GM12892 (cell line): ENCODE measurements at regions not wholly inside any gene's neighbourhood (a gene's known extent, or its start where the extent isn't known, plus 50 kb on each side); places are given as distances from the start of the nearest gene placed in this dataset.

Experiments used
- DNase-seq: peaks from one replicate; pipeline ENCODE4 v3.0.0; 2011; ENCODE audit not compliant: insufficient read length
- FAIRE-seq: peaks from 2 replicates; lab custom pipeline; 2011; peaks lifted over from hg19 to GRCh38; lab: Jason Lieb, UNC
- POLR2A ChIP-seq: IDR thresholded peaks from 2 replicates; pipeline ENCODE4 v1.6.1; 2011; ENCODE audit warnings: low read depth, low read length, control low read depth
- POLR2AphosphoS5 ChIP-seq: IDR thresholded peaks from 2 replicates; pipeline ENCODE4 v1.6.1; 2011; ENCODE audit warnings: low read depth, low read length, control low read depth
- TAF1 ChIP-seq: IDR thresholded peaks from 2 replicates; pipeline ENCODE4 v1.6.1; 2011; ENCODE audit warnings: low read depth, mild to moderate bottlenecking, control low read depth, low read length, borderline replicate concordance

DNA sequence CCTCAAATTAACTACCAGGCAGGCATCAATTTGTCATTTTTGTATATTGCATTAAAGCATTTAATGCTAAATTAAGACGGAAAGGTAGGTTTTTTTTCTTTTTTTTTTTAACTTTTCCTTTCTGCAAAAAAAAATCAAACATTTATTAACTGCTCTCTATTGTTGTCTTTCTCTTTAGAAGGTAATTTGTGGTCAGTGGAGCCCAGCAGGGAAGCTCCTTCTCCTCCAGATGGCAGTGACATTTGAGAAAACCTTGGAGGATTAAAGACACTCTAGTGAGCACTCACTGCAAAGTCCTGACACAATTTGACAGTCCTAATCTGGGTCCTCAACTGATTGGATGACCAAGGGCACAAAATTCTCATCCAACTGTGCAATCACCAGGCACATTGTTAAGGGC, 102.4 kb downstream of the SLIT2 start:
- no peak for FAIRE-seq
- no peak for TF ChIP-seq POLR2AphosphoS5
- TF ChIP-seq TAF1 = no peak
- no peak for TF ChIP-seq POLR2A
- DNase-seq = no peak

- FAIRE-seq (no peak), DNase-seq (no peak)
- TF ChIP-seq TAF1 (no peak), POLR2AphosphoS5 (no peak), POLR2A (no peak)
Observed at GRCh38 chr4:20356565-20356964, 104.9 kb downstream of the SLIT2 start.

DNA sequence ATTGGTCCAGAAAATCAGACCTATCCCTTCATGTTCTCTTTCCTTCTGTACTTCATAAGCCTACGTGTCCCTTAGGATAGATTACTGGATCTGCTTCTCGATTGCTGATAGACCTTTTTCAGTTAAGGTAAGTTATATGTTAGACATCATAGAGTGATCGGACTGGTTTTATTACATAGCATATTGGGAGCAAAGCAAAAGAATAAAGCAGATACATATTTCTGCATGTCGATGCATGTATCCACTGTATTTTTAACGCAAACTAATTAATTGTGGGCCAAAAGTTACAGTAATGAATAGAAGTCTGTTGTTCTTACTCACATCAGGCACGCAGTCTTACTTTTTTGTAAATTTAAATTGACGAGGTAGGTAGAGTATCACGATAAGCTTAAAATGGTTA, 106.4 kb downstream of the SLIT2 start:
- FAIRE-seq = peak; percentile 24
- TF ChIP-seq POLR2A = no peak
- TF ChIP-seq POLR2AphosphoS5 = no peak
- TF ChIP-seq TAF1 = no peak
- DNase-seq = no peak

GRCh38 chr4:20359692-20360091, 108.0 kb downstream of the SLIT2 start:
- DNase-seq (no peak), FAIRE-seq (no peak)
- TF ChIP-seq TAF1 = no peak
- no peak for TF ChIP-seq POLR2AphosphoS5
- no peak for TF ChIP-seq POLR2A

GRCh38 chr4:20362148-20362547, 110.4 kb downstream of the SLIT2 start:
- no peak for TF ChIP-seq TAF1
- no peak for TF ChIP-seq POLR2A
- no peak for TF ChIP-seq POLR2AphosphoS5
- no peak for DNase-seq
- FAIRE-seq = no peak

- TF ChIP-seq POLR2A = no peak
- TF ChIP-seq POLR2AphosphoS5 = no peak
- DNase-seq (no peak), FAIRE-seq (no peak)
Observed at GRCh38 chr4:20364969-20365368, 113.3 kb downstream of the SLIT2 start.

DNA sequence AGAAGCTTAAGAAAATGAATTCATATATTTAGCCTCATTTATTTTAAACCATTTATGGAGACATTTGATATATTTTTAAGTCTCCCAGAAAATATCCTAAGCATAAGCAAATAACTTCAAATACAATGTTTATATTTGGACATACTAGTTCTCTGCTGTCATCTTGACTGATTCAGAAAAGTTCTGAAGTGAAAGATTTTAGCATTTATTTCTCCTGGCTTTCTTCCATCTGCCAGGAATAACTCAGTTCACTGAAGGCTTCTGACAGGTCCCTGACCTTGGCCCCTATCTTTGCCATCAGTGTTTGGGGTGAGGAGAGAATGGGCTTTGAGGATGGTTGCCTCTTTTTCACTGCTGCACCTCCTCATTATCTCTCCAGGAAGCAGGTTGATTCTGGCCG, 115.7 kb downstream of the SLIT2 start:
- DNase-seq = no peak

DNA sequence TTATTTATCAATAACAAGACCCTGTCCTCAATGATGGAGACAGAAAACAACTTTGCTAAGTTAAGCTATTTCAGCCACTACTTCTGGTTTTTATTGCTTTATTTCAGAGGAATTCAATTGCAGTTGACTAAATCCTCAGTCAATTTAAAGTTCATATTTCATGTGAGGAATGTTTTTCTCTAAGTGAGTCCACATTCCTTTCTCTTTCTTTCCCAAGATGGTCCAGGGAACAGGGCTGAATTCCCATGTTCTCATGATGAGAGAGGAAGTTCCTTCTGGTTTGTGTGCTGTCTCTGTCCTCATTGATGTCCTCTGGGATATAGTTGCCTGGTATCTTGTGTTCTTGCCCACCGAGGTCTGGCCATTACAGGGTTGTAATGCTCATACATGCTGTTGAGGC, 117.2 kb downstream of the SLIT2 start:
- FAIRE-seq = no peak
- DNase-seq = no peak

More for the DNA sequence above, 115.7 kb downstream of the SLIT2 start:
- TF ChIP-seq POLR2A (no peak), TAF1 (no peak), POLR2AphosphoS5 (no peak)
- FAIRE-seq = no peak

DNA sequence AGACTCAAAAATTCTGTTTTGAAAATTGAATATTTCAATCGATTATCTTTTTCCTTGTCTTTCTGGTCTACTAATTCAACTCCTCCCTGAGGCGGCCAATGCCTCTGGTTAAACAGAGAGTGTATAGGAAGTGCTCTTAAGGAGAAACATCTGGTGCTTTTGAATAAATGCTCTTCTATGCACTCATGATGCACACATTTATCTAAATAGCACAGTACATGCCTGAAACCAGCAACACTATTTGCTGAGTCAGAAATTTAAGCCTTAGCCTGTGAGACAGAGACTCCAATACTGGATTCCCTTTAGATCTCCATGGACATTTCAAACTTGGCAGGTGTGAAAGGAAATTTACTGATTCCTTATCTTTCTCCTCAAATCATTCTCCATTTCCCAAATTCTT, 118.6 kb downstream of the SLIT2 start:
- DNase-seq = no peak
- TF ChIP-seq TAF1 (no peak), POLR2A (no peak)
- no peak for FAIRE-seq

More for the DNA sequence above, 117.2 kb downstream of the SLIT2 start:
- TF ChIP-seq POLR2AphosphoS5 = no peak
- TF ChIP-seq TAF1 = no peak
- TF ChIP-seq POLR2A = no peak

DNA sequence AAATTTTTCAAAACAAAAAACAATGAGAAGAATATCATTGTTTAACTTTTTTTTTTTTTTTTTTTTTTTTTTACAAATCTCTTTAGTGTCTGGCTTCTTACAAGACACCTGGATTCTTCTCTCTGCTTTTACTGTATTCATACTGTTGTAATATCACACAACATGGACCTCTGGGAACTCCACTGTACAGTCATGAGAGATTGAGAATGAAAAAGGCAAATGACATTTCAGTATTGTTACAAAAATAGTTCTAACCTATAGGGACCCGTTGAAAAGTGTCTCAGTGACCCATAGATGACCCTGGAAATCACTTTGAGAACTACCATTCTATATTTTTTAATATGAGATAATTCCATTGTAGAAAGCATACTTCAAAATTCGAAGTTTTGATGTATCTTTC, 124.4 kb downstream of the SLIT2 start:
- TF ChIP-seq TAF1 (no peak), POLR2A (no peak), POLR2AphosphoS5 (no peak)
- DNase-seq (no peak), FAIRE-seq (no peak)

DNA sequence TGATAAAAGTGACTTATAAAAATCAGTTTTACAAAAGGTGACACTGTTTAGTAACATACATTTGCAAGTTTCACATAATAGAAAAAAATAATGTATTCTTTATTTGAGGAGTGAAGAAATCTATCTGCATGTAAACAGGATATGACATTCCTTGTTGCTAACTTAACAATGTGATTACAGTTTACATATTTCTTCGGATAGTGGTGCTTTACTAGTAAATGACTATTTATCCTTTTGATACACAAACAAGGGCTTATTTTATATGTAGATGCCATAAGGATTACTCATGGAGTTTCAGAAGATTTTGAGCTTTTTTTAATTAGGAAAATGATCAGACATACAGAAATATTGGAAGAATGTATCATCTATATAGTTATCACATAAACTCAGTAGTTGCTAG, 126.5 kb downstream of the SLIT2 start:
- no peak for TF ChIP-seq TAF1
- no peak for TF ChIP-seq POLR2A
- TF ChIP-seq POLR2AphosphoS5 = no peak
- DNase-seq = no peak
- no peak for FAIRE-seq

- DNase-seq = no peak
- no peak for FAIRE-seq
- no peak for TF ChIP-seq TAF1
- TF ChIP-seq POLR2A = no peak
- no peak for TF ChIP-seq POLR2AphosphoS5
Observed at GRCh38 chr4:20381005-20381404, 129.3 kb downstream of the SLIT2 start.

DNA sequence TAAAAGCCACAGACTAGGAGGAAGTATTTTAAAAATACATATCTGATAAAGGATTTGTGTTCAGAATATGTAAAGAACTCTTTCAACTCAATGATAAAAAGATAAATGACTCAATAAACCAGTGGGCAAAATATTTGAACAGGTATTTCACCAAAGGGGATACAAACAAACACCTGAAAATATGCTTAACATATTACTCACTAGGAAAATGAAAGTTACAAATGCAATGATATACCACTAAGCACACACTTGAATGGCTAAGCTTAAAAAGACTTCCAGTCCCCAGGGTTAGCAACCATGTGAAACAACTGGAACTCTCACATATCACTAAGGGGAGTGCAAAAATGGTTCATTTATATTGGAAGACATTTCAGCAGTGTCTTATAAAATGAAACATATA, 131.6 kb downstream of the SLIT2 start:
- DNase-seq (no peak), FAIRE-seq (no peak)
- TF ChIP-seq POLR2AphosphoS5 (no peak), TAF1 (no peak), POLR2A (no peak)
